Nephron progenitor cell (in vitro differentiated cells): ENCODE measurements at regions not wholly inside any gene's neighbourhood (a gene's known extent, or its start where the extent isn't known, plus 50 kb on each side); places are given as distances from the start of the nearest gene placed in this dataset.
"Not testable (repeated sequence)": the region's sequence is repeated elsewhere in the genome, so short reads cannot be mapped to it uniquely, and the experiment has no call there.

ENCODE experiments used
- DNase-seq: peaks from one replicate; pipeline ENCODE4 v3.0.0; 2021
- H3K27ac Mint-ChIP-seq: 2 replicates; pipeline ENCODE4 v1.8.0; 2021; ENCODE audit warnings: mild to moderate bottlenecking, moderate library complexity, mixed read lengths
- H3K27me3 Mint-ChIP-seq: 2 replicates; pipeline ENCODE4 v1.8.0; 2021; ENCODE audit warnings: mild to moderate bottlenecking, low read depth, mixed read lengths; ENCODE audit not compliant: poor library complexity
- H3K36me3 Mint-ChIP-seq: 2 replicates; pipeline ENCODE4 v1.8.0; 2021; ENCODE audit warnings: low read depth, mixed read lengths
- H3K4me1 Mint-ChIP-seq: 2 replicates; pipeline ENCODE4 v1.8.0; 2021; ENCODE audit warnings: mixed read lengths
- H3K4me3 Mint-ChIP-seq: 2 replicates; pipeline ENCODE4 v1.8.0; 2021; ENCODE audit warnings: mild to moderate bottlenecking, moderate library complexity, mixed read lengths
- H3K9me3 Mint-ChIP-seq: 2 replicates; pipeline ENCODE4 v1.8.0; 2021; ENCODE audit warnings: mild to moderate bottlenecking, moderate library complexity, mixed read lengths
- CTCF ChIP-seq: fragments of 200-600 bp; sonication (generic); IDR thresholded peaks from 2 replicates; pipeline ENCODE4 v1.5.0; 2021; ENCODE audit warnings: antibody characterized with exemption

- H3K27ac Mint-ChIP-seq, result no peak overlapping the region
- no peaks in the 10 kb centered on the region for H3K9me3 Mint-ChIP-seq
- peaks cover 3% of the 10 kb centered on the region for H3K27me3 Mint-ChIP-seq
- H3K36me3 Mint-ChIP-seq, result no peaks in the 10 kb centered on the region
- no peak for DNase-seq
- H3K4me1 Mint-ChIP-seq, result no peaks in the 10 kb centered on the region
- no peak overlapping the region for H3K4me3 Mint-ChIP-seq
- no peak for TF ChIP-seq CTCF
Measured at GRCh38 chr6:147684906-147685305, 176.4 kb downstream of the SAMD5 start.

GRCh38 chr6:147689398-147689797 is 180.9 kb downstream of the SAMD5 start:
- Mint-ChIP-seq H3K4me1 (peaks cover 4% of the 10 kb centered on the region), H3K27me3 (no peaks in the 10 kb centered on the region), H3K4me3 (no peak overlapping the region), H3K36me3 (no peaks in the 10 kb centered on the region), H3K9me3 (no peaks in the 10 kb centered on the region), H3K27ac (no peak overlapping the region)
- no peak for DNase-seq
- no peak for TF ChIP-seq CTCF

DNA sequence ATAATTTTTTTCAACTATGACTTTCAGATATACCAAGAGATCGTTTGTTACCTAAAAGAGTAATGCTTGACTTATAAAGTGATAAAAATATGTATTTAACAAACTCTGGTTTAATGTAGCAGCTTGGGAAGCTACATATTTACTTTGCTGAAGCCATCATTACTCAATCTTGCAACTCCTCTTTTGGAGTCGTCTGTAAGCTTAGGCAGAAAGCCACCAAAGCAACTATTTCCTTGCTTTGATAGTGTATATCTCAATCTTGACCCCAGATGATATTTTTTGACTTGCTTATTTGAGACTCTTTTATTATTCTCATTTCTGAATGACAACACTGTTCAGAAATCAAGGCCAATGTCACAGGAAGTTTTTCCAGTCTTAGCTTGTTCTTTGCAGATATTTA is 183.0 kb downstream of the SAMD5 start:
- Mint-ChIP-seq H3K27ac (no peak overlapping the region), H3K4me1 (peaks cover 4% of the 10 kb centered on the region)

DNA sequence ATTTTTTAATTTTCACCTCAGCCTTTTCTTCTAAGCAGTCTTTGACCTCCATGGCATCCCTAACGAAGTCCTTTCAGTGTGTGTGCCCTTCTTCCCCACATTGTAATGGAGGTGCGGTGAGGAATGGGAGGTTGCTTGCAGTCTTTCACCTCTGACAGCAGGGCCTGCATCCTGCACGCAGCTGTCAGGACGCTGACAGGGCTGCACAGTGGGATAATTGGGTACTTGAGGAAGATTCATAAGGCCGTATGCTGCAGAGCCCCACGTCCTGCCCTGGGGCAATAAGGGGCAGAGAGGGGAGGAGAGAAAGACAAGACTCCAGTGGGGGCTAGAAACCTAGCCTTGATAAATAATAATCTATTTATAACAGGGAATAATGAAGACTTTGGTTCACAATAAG is 184.7 kb downstream of the SAMD5 start:
- Mint-ChIP-seq H3K36me3 (no peaks in the 10 kb centered on the region), H3K9me3 (no peaks in the 10 kb centered on the region), H3K4me3 (no peak overlapping the region), H3K27me3 (no peaks in the 10 kb centered on the region), H3K4me1 (peaks cover 4% of the 10 kb centered on the region), H3K27ac (no peak overlapping the region)
- TF ChIP-seq CTCF, result no peak
- no peak for DNase-seq

More for the DNA sequence above, 183.0 kb downstream of the SAMD5 start:
- DNase-seq, result no peak
- no peak for TF ChIP-seq CTCF
- no peak overlapping the region for H3K4me3 Mint-ChIP-seq
- H3K9me3 Mint-ChIP-seq, result no peaks in the 10 kb centered on the region
- H3K27me3 Mint-ChIP-seq, result no peaks in the 10 kb centered on the region
- no peaks in the 10 kb centered on the region for H3K36me3 Mint-ChIP-seq

DNA sequence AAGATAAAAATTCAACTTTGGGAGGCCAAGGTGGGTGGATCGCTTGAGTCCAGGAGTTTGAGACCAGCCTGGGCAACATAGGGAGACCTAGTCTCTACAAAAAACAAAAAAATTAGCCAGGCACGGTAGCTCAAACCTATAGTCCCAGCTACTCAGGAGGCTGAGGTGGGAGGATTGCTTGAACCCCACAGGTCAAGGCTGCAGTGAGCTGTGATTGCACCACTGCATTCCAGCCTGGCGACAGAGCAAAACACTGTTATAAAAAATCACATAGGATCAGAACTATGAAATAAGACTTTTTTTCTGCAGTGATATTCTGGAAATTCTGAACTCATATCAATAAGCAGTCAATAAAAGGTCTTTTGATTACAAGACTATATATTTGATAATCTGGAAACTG is 186.1 kb downstream of the SAMD5 start:
- H3K4me1 Mint-ChIP-seq, H3K27me3 Mint-ChIP-seq, H3K27ac Mint-ChIP-seq, H3K4me3 Mint-ChIP-seq, DNase-seq, H3K9me3 Mint-ChIP-seq, H3K36me3 Mint-ChIP-seq: not testable (repeated sequence)

- no peak overlapping the region for H3K27ac Mint-ChIP-seq
- H3K9me3 Mint-ChIP-seq, result no peaks in the 10 kb centered on the region
- no peaks in the 10 kb centered on the region for H3K36me3 Mint-ChIP-seq
- H3K4me1 Mint-ChIP-seq, result peaks cover 8% of the 10 kb centered on the region
- no peak for DNase-seq
- H3K4me3 Mint-ChIP-seq, result no peak overlapping the region
- no peak for TF ChIP-seq CTCF
- no peaks in the 10 kb centered on the region for H3K27me3 Mint-ChIP-seq
Measured at GRCh38 chr6:147695819-147696218, 187.3 kb downstream of the SAMD5 start.
